SK-N-MC (cell line): ENCODE measurements at regions not wholly inside any gene's neighbourhood (a gene's known extent, or its start where the extent isn't known, plus 50 kb on each side); places are given as distances from the start of the nearest gene placed in this dataset.

ENCODE experiments used
- EZH2 ChIP-seq: fragments of 200-600 bp; sonication (generic); IDR thresholded peaks from one replicate; pipeline ENCODE4 v1.6.1; 2017; ENCODE audit warnings: antibody characterized with exemption
- POLR2AphosphoS5 ChIP-seq: IDR thresholded peaks from 2 replicates; pipeline ENCODE4 v1.6.1; 2012; ENCODE audit warnings: mild to moderate bottlenecking, low read depth, low read length, borderline replicate concordance

- TF ChIP-seq EZH2 (no peak), POLR2AphosphoS5 (no peak)
Measured at GRCh38 chr2:19769513-19769912, 132.3 kb downstream of the TTC32 start.
